ENCODE measurements at regions not wholly inside any gene's neighbourhood (a gene's known extent, or its start where the extent isn't known, plus 50 kb on each side); places are given as distances from the start of the nearest gene placed in this dataset.

DNA sequence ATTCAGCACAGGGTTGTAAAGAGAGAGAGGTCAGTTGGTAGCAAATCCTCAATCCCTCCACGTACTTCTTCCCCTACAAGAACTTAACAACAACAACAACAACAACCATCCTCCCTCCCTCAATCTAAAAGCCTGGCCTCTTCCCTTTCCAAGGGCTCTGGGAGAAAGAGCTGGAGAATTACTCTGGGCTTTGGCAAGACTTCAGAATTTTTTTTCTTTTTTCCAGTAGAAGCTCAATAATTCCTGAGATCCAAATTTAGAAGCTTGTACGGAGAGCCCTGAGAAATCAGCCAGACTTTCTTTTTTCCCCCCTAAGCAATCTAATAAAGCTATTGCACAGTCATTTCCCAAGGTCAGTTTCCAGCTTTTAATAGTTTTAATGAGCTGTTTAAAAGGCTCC, 95.8 kb upstream of the CACNA2D3 start (continued):
- no peak for TF ChIP-seq POU5F1 (IDR thresholded peaks at IDR 0.05; ENCODE audit: low read depth, low read length)
- no peak for TF ChIP-seq KDM1A (IDR thresholded peaks at IDR 0.05; ENCODE audit: borderline replicate concordance, low read length)
- no peak for TF ChIP-seq ZNF274 (IDR thresholded peaks at IDR 0.05; ENCODE audit: borderline replicate concordance, extremely low read depth, low read length)

All from H1 (cell line).